Sciatic nerve (tissue), 2 donors: ENCODE measurements at regions not wholly inside any gene's neighbourhood (a gene's known extent, or its start where the extent isn't known, plus 50 kb on each side); places are given as distances from the start of the nearest gene placed in this dataset.
"Not testable (repeated sequence)": the region's sequence is repeated elsewhere in the genome, so short reads cannot be mapped to it uniquely, and the experiment has no call there.

Source experiments
- ATAC-seq: fragments of 200-7000 bp; cut with Tn5 transposase; one replicate; pipeline ENCODE4 v1.9.1; 2020; ENCODE audit warnings: mild to moderate bottlenecking, moderate library complexity
- DNase-seq: peaks from one replicate; pipeline ENCODE4 v3.0.0-alpha.2; 2020; ENCODE audit warnings: low spot score
- intact Hi-C: fragments of 100-400 bp; cut with DNase I; formaldehyde crosslinking; loops from one replicate; pipeline ENCODE4 v1.14.2; 2022
- donor health status: DM: no; HTN: no; CAD: no.
- donor health status: DM: no; HTN: no; CAD: no.

DNA sequence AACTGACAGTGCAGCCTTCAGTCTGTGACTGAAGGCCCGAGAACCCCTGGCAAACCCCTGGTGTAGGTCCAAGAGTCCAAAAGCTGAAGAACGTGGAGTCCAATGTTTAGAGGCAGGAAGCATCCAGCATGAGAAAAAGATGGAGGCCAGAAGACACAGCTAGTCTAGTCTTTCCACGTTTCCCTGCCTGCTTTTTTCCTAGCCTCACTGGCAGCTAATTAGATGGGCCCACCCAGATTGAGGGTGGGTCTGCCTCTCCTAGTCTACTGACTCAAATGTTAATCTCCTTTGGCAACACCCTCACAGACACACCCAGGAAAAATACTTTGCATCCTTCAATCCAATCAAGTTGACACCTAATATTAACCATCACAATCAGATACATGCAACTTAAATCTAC, 87.8 kb downstream of the TENT5D start:
- intact Hi-C loops, ATAC-seq, DNase-seq: not testable (repeated sequence)

DNA sequence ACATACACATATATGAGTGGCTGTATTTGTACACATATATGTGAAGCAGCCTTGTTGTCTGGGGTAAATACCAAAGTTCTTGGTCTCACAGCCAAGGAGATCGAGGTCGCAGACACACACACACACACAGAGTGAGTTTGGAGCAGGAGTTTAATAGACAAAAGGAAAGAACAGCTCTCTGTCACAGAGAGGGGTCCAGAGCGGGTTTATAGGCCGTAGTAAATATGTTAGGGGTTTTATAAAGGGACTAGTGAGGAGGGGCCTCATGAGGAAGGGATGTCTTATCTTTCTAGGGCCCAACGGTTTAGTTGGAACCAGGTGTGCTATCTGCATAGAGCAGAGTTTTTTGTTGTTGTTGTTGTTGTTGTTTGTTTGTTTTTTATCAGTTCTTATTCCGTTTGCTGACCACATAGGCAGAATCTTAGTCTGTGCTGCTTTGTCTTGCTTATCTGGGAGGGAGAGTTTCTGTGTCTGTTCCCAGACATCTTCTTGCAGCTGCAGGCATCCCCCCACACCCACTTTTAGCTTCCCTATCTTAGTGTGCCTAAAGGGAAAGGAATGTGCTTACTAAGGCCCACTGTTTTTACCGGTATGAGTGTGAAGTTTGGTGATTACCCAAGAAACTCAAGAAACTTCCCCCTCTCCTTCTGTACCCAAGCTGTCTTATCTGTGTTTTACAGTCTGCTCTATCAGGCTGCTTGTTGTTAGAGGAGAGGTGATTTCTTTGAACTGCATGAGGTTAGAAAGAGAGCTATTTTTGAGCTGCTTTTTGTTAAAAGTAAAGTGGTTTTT, 91.9 kb downstream of the TENT5D start:
- intact Hi-C loops, result no loop called here
- DNase-seq (no peak), ATAC-seq (no peak)

DNA sequence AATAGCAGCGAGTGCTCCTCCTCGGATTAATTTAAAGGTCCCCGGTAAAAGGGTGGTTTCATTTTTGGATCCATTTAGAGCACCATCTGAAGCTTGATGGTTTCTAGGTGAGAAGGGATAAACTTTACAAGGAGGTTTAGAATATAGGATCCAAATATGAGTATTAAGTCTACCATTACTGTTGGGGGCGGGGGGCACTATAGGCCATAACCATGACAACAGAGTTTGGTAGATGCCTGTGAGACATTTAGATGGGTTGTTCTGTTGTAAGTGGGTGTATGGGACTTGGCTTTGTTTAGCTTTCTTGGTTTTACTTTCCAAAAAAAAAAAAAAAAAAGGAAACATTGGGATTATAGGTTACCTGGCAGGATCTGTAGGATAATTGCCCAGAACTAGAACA, 92.7 kb downstream of the TENT5D start:
- ATAC-seq, result no peak
- intact Hi-C loops, result no loop called here
- no peak for DNase-seq

DNA sequence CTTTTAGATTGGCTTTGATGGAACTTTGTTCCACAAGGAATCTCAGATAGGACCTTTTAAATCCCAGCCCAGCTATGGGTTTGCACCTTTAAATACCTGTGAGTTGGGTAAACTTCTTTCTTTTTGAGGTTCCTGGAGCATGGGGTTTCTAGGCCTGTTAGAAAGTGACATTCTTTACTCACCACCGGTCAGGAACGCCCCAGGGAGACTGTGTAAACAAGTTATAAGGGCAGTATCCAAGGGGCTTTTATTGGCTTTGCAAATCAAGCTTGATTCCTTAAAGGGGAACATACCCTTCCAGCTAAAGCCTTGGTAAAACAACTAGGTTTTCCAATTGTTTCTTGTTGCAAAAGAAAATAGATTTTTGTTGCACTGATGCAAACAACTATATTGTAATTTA, 93.4 kb downstream of the TENT5D start:
- DNase-seq (no peak), ATAC-seq (no peak)
- intact Hi-C loops, result no loop called here

DNA sequence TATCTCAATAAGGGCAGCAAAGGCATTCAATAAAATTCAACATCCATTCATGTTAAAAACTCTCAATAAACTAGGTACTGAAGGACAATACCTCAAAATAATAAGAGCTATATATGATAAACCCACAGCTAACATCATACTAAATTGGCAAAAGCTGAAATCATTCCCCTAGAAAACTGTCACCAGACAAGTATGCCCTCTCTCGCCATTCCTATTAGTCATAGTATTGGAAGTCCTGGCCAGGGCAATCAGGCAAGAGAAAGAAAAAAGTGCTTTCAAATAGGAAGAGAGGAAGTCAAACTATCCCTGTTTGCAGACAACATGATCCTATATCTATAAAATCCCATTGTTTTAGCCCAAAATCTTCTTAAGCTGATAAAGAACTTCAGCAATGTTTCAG, 116.8 kb downstream of the TENT5D start:
- intact Hi-C loops, result no loop called here
- DNase-seq, result no peak
- no peak for ATAC-seq

DNA sequence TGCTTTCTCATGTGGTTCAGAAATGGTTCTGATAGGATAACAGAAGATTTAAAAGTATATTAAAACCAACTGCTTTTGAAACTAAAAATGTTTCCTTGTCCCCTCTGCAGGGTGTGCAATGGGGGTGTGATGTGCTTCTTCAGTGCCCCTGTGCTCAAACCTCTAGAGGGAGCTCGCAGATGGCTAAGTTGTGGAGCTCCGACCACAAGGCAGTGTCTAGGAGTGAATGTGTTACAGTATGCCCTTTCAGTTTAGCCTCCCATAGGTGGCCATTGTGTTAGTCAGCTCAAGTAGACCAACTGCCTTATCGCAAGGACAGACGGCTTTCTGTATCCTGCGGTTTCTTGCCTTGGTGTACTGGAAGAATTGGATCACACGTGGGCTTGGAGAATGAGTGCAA, 130.5 kb downstream of the TENT5D start:
- DNase-seq (no peak), ATAC-seq (no peak)
- intact Hi-C loops, result no loop called here

DNA sequence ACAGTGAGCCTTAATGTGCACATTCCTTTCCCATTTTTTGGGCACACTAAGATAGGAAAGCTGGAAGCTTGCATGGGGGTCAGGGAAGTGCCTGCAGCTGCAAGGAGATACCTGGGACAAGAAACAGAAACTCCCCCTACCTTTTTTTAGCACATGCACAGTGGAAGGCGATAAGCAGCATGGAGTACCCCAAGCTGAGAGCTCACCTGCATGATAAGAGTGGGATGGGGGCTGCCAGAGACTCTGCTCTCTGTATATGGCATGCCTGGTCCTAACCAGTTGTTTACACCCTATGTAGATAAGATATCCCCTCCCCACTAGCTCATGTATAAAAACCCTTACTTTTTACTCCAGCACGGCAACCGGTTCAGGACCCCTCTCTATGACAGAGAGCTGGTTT, 135.9 kb downstream of the TENT5D start:
- no peak for ATAC-seq
- no peak for DNase-seq
- intact Hi-C loops, result no loop called here

DNA sequence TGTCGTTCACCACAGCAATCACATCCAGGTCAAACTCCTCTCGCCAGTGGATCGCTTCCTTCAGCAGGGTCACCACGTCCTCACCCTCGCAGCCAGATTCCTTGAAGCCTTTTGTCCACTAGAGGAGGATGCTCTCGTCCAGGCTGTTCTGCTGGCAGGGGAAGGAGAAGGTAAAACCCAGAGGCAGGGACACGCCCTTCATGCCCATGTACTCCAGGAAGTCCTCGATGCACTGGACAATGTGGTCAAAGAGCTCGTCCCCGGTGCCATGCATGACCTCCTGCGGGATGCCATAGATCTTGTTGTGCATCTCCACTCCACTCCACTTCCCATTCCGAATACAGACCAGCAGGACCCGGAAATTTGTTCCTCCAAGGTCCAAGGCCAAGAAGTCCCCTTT, 152.4 kb downstream of the TENT5D start:
- DNase-seq (no peak), ATAC-seq (no peak)
- intact Hi-C loops, result no loop called here

DNA sequence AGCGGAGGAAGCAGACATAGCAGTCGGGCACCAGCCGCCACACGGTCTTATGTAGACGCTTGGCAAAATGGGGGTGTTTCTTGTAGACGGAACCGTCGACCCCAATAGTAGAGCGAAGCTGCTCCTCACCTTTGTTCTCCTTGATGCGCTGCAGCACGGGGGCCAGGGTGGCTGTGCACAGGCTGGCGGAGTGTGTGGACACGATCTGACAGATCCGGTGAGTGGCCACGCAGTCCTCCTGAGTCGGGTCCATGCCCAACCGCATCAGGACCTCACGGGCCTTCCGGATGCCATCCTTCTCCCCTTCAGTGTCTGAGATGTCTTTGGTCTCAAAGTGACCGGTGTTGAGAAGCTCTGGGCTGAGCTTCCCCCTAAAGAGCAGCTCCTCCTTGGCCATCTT, 153.0 kb downstream of the TENT5D start:
- ATAC-seq, result no peak
- intact Hi-C loops, result no loop called here
- no peak for DNase-seq

DNA sequence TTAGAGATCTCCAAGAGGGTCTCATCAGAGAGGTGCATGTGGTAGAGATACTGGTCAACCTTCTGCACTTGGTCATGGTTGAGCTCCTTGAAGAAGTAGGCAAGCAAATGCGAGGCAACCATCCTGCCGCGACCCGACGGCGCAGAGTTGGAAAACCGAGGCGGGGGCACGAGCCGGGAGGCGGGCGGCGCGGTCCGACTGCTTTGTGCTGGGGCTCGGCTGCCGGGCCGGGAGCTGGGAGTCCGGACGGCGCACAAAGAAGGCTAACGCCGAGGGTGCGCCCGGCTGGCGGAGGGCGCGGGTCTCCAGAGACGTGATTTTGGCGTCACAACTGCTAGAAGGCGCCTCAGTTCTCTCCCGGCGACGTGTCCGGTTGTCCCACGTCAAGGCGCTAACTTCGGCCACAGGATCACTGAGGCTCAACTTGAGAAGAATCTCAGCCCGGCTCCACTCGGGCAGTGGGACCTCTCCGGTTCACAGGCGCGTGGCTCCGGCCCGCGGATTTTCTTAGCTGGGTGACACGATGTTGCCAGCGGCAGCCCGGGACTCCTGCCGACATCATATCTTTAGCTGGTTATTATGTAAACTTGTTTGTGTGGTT, 154.3 kb downstream of the TENT5D start:
- ATAC-seq, DNase-seq: not testable (repeated sequence)

DNA sequence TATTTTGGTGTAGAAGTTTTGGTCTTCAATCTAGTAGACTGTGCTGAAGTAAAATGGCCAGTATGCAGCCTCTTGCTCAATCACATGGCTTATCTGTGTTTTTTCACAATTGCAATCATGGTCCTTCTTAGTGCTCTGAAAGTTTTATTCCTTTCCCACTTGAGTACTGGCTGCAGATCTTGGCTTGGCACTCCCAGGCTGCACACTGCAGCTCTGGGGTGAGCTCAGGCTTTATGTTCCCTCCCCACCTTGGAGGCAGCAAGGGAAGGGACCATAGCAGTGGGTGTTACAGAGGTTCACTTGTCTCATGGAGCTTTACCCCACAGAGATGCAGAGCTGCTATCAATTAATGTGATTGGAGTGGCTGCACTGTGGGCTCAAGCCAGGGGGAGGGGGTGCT, 156.0 kb downstream of the TENT5D start:
- intact Hi-C loops, result no loop called here
- DNase-seq (no peak), ATAC-seq (no peak)

More for the DNA sequence above, 154.3 kb downstream of the TENT5D start:
- intact Hi-C loops, result not testable (repeated sequence)

DNA sequence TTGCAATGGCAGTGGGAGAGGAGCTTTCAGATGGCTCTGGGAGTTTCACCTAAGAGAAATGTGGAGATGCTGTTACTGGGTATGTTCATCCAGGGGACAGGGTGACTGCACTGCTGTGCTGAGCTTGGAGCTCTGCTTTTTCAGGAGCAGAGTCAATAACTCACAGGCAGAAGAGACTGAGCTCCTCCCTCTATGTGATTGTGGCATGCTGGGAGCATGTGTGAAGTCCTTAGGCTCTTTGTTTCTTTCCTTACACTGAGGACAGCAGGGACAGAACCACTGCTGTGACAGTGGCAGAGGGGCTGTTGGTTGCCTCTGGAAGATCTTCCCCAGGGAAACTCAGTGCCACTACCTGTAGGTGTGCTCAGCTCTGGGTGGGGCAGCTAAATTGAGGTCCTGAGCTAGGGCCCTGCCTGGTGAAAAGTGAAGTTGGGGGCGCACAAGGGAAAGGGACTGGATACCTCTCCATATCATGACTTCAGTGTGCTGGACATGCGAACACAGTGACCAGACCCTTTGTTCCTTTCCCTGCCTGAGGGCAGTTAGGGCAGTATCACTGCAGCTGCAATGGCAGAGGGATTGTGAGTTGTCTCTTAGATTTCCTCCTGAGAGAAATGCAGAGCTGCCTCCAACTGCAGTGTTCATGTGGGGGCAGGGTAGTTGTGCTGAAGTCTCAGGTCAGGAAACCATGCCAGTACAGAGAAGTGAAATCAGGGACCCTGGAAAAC, 156.7 kb downstream of the TENT5D start:
- no peak for DNase-seq
- ATAC-seq, result no peak
- intact Hi-C loops, result no loop called here

DNA sequence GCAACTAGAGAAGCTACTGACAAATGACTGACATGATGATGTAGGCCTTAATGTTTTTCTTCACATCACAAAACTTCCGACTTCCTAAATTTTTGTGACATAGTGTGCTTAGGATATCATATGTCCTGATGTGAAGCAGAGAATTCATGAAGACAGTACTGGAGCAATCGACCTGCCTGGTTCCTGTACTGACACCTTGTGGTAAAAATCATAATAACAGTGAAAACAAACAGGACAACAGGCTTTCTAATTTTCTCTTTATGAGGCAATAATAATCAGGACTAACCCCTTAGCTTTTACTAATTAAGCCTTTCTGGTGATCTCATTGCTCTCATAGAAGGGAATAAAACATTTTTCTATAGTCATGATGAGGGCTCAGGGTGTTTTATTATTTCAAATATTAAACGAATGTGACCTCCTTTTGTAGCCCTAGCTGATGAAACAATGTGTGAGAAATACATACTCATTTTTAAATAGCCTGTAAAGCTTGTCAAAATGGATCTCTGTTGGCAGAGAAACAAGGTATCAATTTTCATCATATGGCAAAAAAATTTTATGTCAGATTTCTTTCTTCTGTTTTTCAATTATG, 158.4 kb downstream of the TENT5D start:
- ATAC-seq, result peak; percentile 32
- intact Hi-C loops, result no loop called here
- DNase-seq, result no peak

DNA sequence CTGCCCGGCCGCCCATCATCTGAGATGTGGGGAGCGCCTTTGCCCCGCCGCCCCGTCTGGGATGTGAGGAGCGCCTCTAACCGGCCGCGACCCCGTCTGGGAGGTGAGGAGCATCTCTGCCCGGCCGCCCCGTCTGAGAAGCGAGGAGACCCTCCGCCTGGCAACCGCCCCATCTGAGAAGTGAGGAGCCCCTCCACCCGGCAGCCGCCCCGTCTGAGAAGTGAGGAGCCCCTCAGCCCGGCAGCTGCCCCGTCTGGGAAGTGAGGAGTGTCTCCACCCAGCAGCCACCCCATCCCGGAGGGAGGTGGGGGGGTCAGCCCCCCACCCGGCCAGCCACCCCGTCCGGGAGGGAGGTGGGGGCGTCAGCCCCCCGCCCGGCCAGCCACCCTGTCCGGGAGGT, 170.7 kb downstream of the TENT5D start:
- ATAC-seq, DNase-seq, intact Hi-C loops: not testable (repeated sequence)

DNA sequence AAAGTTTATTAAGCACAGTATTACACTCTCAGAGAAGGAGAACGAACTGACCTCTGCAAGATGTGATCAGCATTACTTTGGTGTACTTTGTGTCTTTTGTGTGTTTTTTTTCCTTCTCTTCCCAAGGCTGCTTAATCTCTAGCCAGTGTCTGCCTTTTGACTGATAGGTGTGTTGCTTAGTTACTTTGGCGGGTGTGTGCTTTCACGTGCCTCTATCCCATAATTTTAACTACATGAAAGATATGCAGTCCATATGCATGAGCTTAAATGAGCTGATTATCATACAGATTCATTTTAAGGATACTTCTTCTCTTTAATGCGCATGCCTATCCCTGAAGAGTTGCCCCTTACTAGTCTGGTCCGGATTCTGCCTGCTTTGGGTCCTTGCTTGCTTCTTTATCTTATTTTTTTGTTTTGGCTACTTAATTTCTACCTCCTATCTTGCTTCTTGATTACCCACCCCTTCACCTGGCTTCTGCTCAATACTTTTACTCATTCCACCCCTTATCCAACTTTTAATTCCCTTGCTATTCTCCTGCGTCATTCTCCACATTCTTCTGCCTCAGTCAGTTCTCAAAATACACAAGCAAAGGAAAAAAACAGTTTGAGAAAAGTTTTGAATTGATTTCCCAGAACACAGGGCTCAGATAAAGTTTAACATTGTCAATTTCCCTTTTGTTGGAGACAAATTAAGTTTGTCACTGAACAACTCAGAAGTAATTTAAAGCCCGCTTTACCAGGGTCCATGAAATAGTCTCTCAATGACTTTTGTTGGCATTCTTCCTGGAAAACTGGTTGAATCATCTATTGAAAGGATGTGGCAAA, 182.0 kb downstream of the TENT5D start:
- no peak for ATAC-seq
- intact Hi-C loops, result no loop called here
- DNase-seq, result no peak
